HG03045 (cell line): ENCODE measurements at regions not wholly inside any gene's neighbourhood (a gene's known extent, or its start where the extent isn't known, plus 50 kb on each side); places are given as distances from the start of the nearest gene placed in this dataset.
"Not testable (repeated sequence)": the region's sequence is repeated elsewhere in the genome, so short reads cannot be mapped to it uniquely, and the experiment has no call there.

ENCODE experiments used
- ATAC-seq: cut with Tn5 transposase; IDR thresholded peaks from one replicate; pipeline ENCODE4 v1.9.1; 2021; ENCODE audit warnings: mild to moderate bottlenecking, moderate library complexity; ENCODE audit not compliant: unreplicated experiment

GRCh38 chr11:23727794-23728193 is 769.1 kb upstream of the LUZP2 start:
- no peak for ATAC-seq

- no peak for ATAC-seq
Measured at GRCh38 chr11:23729088-23729487, 767.8 kb upstream of the LUZP2 start.

DNA sequence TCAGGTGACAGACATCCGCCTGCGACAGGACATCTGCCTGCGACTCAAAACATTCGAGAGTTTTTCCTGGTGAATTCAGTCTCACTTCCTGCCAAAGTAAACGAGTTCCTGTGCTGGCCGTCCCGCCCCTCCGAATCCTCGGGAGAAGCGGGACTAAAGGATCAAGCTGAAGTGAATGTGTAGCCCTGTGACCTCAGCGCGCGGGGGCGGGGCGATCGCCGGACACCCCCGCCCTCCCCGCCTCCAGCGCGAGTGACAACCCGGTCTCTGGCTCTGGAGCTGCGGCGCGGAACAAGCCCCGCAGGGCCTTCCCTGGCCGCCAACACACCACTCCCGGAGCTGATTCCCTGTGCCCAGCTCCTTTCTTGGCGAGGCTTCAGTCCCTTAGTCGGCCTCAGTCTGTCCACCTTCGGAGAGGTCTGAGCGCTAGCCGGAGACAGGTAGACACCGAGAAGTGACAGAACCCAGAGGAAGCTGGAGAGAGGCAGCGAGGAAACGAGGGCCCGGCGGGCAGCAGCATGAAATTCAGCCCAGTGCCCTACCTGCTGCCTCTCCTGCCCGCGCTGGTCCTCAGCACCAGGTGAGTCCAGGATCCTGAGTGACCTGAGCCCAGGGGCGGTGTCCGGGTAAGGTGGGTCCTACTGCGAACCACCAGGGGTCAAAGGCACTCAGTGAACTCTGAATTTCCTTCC is 766.4 kb upstream of the LUZP2 start:
- no peak for ATAC-seq

- no peak for ATAC-seq
Measured at GRCh38 chr11:23732026-23732425, 764.8 kb upstream of the LUZP2 start.

- no peak for ATAC-seq
Measured at GRCh38 chr11:23746896-23747295, 750.0 kb upstream of the LUZP2 start.

- ATAC-seq, result no peak
Measured at GRCh38 chr11:23749762-23750430, 747.0 kb upstream of the LUZP2 start.

DNA sequence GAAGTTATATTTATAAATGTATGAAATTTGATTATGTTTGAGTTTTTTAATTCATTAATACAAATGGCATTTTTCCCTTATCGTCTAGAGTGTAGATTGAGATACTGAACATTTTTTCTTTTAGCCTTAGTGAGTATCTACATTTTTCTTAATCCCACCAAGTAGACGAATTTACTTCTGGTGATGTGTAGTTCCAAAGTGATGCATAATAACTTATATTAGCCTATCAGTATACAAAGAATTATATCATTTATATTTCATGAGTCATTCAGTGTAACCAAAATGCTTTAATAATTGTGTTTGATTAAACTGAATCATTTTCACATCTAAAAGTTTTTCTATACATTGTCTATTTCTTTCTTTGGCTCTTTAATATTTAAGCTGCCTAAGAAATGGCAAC is 745.6 kb upstream of the LUZP2 start:
- no peak for ATAC-seq

- ATAC-seq, result no peak
Measured at GRCh38 chr11:23755076-23755475, 741.8 kb upstream of the LUZP2 start.

GRCh38 chr11:23755769-23756168 is 741.1 kb upstream of the LUZP2 start:
- no peak for ATAC-seq

- ATAC-seq, result no peak
Measured at GRCh38 chr11:23759489-23759888, 737.4 kb upstream of the LUZP2 start.

DNA sequence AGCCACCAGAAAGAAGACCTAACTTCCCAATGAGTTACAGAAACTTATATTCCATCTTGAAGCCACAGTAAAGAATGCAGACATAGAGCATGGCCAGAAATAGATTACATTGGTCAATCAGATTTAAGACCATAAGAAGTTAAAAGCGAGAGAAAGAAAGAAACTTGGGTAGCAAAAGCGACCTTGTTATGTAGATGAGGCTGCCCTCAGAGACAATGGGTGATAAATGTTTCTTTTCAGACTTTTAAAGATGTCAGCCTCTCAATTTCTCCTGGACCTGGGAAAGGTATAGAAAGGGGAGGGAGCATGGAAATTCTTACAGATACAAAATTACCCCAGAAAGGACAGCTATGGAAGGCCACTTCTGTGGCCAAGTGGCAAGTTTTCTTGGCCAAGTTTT is 732.6 kb upstream of the LUZP2 start:
- ATAC-seq, result no peak

DNA sequence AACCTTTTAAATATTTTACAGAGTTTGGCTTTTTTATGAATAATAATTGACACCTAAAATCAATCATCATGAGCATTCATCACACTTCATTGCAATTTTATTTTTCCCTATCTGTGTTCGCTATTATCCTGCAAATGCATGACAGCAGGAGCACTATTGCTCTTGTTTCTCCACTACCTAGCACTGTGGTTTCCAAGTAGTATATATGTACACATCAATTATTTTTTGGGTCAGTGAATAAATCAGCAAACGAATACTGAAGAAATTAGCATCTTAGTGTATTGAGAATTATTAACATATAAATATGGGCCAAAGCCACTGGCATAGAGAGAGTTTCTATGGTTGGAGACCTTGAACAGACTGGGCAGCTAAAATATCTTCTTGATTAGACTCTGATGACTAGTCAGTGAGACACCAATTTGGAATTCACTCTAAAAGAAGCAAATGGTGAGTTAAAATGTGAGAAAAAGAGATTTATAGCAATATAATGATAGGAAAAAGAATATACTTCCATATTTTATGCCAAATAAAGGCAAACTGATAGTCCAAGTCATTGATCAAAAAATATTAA is 731.1 kb upstream of the LUZP2 start:
- no peak for ATAC-seq

GRCh38 chr11:23767576-23767975 is 729.3 kb upstream of the LUZP2 start:
- no peak for ATAC-seq

DNA sequence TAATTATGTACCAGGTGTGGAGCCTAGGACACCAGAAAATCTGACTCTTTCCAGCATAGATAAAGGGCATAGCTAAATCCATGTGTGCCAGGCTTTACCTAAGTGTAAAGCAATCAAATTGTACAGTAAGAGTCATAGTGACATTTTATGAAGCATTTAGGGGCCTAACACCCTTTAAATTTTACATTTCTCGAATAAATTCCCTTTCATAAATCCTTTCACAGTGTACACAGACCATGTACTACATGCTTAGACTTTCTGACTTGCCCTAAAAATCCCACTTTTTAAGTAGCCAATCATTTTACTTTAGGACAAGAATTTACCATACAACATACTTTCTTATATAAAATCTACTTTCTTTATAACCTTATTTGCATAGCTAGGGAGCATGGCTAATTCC is 727.6 kb upstream of the LUZP2 start:
- ATAC-seq, result no peak

GRCh38 chr11:23772081-23772480 is 724.8 kb upstream of the LUZP2 start:
- no peak for ATAC-seq

GRCh38 chr11:23778971-23779370 is 717.9 kb upstream of the LUZP2 start:
- no peak for ATAC-seq

- ATAC-seq, result no peak
Measured at GRCh38 chr11:23780231-23780630, 716.6 kb upstream of the LUZP2 start.

- no peak for ATAC-seq
Measured at GRCh38 chr11:23781803-23782560, 714.9 kb upstream of the LUZP2 start.

DNA sequence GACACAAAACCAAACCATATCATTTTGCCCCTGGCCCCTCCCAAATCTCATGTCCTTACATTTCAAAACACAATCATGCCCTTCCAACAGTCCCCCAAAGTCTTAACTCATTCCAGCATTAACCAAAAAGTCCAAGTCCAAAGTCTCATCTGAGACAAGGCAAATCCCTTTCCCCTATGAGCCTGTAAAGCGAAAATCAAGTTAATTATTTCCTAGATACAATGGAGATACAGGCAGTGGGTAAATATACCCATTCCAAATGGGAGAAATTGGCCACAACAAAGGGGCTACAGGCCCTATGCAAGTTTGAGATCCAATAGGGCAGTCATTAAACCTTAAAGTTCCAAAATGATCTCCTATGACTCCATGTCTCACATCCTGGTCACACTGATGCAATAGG is 709.9 kb upstream of the LUZP2 start:
- ATAC-seq, result not testable (repeated sequence)

GRCh38 chr11:23789200-23789853 is 707.5 kb upstream of the LUZP2 start:
- no peak for ATAC-seq

DNA sequence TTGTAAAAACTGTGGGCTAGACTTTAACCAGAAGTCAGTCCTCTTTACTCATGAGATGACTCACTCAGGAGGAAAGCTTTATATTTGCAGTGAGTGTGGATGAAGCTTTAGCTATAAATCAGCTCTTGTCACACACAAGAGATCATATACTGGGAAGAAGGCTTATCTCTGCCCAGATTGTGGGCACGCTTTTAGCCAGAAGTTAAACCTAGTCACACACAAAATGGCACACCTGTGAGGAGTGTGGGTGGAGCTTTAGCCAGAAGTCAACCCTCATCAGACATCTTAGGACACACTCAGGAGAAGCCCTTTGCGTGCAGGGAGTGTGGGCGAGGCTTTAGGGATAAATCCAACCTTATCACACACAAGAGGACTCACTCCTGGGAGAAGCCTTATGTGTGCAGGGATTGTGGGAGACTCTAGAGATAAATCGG is 706.9 kb upstream of the LUZP2 start:
- ATAC-seq, result no peak
